ENCODE measurements at regions not wholly inside any gene's neighbourhood (a gene's known extent, or its start where the extent isn't known, plus 50 kb on each side); places are given as distances from the start of the nearest gene placed in this dataset.

DNA sequence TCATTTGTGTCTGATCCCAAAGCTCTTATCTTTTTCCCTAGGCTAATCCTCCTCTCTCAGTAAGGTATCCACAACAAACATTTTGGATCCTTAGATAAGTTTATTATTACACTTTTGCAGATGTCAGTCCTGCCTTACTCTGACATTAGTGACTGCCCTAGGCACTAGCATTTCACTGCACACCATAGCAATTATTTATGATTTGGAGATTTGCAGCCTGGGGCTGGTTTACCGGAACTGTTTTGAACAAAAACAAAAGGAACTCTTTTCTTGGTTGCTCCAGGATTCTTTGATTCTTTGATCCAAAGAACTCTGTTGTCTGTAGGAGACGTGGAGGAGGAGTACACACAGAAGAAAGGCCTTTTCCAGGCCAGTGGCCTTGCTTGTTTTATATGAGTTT, 80.4 kb downstream of the EDNRB start:
- Mint-ChIP-seq H3K9me3 (no peaks in the 10 kb centered on the region), H3K27me3 (no peaks in the 10 kb centered on the region), H3K4me3 (no peak overlapping the region), H3K27ac (no peak overlapping the region), H3K36me3 (ENCODE audit: low read depth) (no peaks in the 10 kb centered on the region), H3K4me1 (no peaks in the 10 kb centered on the region)
- no peak for DNase-seq
- CTCF ChIA-PET, result no interaction called here
- POLR2A ChIA-PET, result no interaction called here

DNA sequence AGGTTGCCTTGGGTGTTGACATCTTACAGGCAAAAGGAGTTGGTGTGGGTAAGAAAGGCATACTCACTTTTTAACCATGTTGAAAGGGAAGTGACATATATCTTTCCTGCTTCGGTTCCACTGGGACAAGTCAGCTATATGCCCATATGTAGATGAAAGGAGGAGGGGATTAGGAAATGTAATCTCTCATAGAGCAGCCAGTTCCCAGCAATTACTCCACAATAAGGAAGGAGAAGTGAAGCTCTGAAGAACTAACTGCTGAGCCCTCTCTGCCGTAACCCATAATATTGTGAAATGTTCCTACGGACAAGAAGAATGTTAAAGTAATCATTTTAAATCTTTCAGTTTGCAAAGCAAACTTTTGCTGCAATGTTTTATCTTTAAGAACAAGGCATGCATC, 82.2 kb downstream of the EDNRB start:
- ChIA-PET CTCF (no interaction called here), POLR2A (no interaction called here)
- Mint-ChIP-seq H3K9me3 (no peaks in the 10 kb centered on the region), H3K27me3 (no peaks in the 10 kb centered on the region), H3K27ac (no peak overlapping the region), H3K4me1 (no peaks in the 10 kb centered on the region), H3K36me3 (ENCODE audit: low read depth) (no peaks in the 10 kb centered on the region), H3K4me3 (no peak overlapping the region)
- no peak for DNase-seq

DNA sequence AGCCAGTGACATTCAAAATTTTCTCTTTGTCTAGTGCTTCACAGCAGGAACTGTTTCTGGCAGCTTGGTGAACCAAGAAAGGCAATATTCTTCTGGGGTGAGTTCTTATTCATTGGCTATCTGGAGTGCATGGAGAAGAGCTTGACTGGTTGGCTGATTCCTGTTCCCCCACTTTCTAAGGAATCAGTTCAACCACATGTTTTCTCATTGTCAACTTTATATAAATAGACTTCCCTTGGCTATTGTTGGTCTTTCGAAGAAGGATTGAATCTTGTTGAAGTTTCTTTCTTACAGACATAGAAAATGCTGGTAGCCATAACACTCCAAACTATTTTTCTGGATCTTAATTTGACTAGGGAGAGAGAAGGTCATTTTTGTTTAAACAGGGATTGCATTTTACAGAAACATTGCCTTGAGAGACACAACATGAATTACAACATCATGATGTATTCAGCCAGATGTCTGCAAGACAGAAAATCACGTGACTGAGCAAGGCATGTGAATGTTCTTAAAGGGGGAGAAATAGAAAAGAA, 85.2 kb downstream of the EDNRB start:
- CTCF ChIA-PET, result no interaction called here
- H3K4me1 Mint-ChIP-seq, result no peaks in the 10 kb centered on the region
- POLR2A ChIA-PET, result no interaction called here

DNA sequence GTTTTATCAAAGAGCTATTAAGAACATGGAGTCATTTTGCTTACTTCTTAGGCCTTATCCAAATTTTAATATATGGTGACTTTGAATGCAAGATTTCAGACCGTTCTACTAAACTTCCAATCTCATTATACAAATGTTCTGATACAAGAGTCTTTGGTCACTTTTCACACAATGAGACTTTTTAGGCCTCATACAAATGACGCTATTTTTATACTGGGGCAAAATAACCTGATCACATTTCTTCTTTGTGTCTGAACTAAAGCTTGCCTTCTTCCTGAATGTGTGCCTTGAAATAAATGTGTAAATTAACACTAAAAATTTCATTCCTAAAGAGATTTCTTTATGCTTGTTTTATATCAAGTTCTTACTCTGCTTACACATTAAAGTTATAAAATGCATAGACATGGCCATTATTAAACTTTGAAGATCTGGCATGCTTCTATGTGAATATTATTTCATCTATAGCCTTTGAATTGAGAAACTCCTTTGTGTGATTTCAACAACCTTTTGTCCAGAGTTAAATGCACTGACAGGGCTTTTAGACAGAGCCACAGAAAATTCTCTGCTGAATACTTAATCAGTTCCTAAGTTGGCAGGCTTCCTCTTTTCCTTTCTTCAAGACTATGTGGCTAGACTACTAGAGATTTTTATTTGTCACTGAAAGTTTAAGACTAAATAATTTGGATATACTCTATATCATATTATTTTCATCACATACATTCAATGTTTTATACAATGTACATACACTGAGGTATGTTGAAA, 86.1 kb downstream of the EDNRB start:
- Mint-ChIP-seq H3K36me3 (ENCODE audit: low read depth) (no peaks in the 10 kb centered on the region), H3K27ac (no peak overlapping the region), H3K27me3 (peaks cover 3% of the 10 kb centered on the region), H3K4me3 (no peak overlapping the region), H3K9me3 (no peaks in the 10 kb centered on the region), H3K4me1 (no peaks in the 10 kb centered on the region)
- ChIA-PET POLR2A (interaction anchor here (0.6 kb wide), 1 partner anchor 28 kb away, joined by 4 read pairs; no protein-coding TSS in a partner anchor), CTCF (no interaction called here)
- DNase-seq, result no peak

More for the DNA sequence above, 85.2 kb downstream of the EDNRB start:
- H3K36me3 Mint-ChIP-seq (ENCODE audit: low read depth), result no peaks in the 10 kb centered on the region
- no peaks in the 10 kb centered on the region for H3K9me3 Mint-ChIP-seq
- no peaks in the 10 kb centered on the region for H3K27me3 Mint-ChIP-seq
- no peak overlapping the region for H3K27ac Mint-ChIP-seq
- no peak overlapping the region for H3K4me3 Mint-ChIP-seq
- no peak for DNase-seq

DNA sequence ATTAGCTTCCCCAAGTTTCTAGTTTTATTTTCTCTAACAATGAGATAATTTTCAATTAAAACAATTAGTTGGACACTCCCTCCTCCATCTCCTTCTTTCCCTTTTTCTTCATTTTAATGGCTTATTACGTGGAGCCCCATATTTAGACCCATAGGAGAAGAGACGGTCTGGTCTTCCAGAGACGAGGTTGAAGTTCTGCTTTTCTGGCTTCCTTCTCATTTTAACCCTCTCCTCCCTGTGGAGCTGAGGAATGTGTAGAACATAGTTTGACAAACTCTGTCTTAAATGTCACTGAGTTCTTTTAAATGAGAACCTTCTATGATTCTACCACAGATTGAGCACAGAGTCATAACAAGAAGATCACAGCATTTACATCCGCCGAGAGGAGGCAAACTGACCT, 86.8 kb downstream of the EDNRB start:
- Mint-ChIP-seq H3K4me3 (no peak overlapping the region), H3K9me3 (no peaks in the 10 kb centered on the region), H3K4me1 (no peaks in the 10 kb centered on the region), H3K36me3 (ENCODE audit: low read depth) (no peaks in the 10 kb centered on the region), H3K27me3 (peaks cover 3% of the 10 kb centered on the region), H3K27ac (no peak overlapping the region)
- DNase-seq, result no peak
- ChIA-PET CTCF (no interaction called here), POLR2A (interaction anchor here (0.6 kb wide), 1 partner anchor 28 kb away, joined by 4 read pairs; no protein-coding TSS in a partner anchor)

DNA sequence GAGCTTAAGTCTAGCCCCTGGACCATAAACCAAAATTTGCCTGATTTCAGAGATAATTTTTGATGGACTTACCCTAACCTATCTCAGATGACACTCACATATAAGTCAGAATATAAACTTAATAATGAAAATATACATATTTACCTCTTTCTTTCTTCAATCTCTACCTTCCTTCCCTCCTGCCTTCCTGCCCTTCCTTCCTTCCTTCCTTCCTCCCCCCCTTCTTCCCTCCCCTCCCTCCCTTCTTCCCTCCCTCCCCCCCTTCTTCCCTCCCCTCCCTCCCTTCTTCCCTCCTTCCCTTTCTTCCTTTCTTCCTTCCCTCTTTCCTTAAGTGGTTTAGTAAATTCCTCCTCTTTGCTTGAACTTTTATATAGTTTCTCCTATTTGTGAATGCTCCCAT, 88.7 kb downstream of the EDNRB start:
- Mint-ChIP-seq H3K4me1 (no peaks in the 10 kb centered on the region), H3K9me3 (no peaks in the 10 kb centered on the region), H3K27me3 (peaks cover 3% of the 10 kb centered on the region), H3K4me3 (no peak overlapping the region), H3K36me3 (ENCODE audit: low read depth) (no peaks in the 10 kb centered on the region), H3K27ac (no peak overlapping the region)
- POLR2A ChIA-PET, result no interaction called here
- DNase-seq, result no peak
- CTCF ChIA-PET, result no interaction called here

DNA sequence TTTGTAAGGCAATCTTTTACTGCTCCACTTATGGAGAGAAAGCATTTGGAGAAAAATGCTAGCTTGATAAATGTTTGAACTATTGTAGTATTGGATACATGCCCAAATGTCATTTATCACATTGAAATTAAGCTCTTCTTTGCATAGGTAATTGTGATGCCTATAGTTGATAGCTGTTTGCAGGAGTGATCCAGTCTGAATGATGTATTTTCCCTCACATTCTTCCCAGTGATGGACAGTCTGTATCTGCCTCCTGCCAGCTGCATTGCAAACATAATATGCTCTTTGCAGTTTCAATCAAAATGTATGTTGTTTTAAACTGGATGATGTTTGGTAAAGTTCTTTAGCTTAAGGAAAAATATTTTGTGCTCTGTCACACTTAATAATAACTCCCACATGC, 89.8 kb downstream of the EDNRB start:
- H3K4me3 Mint-ChIP-seq, result no peak overlapping the region
- POLR2A ChIA-PET, result no interaction called here
- CTCF ChIA-PET, result no interaction called here
- no peak for DNase-seq
- peaks cover 3% of the 10 kb centered on the region for H3K27me3 Mint-ChIP-seq
- no peak overlapping the region for H3K27ac Mint-ChIP-seq
- no peaks in the 10 kb centered on the region for H3K9me3 Mint-ChIP-seq
- H3K36me3 Mint-ChIP-seq (ENCODE audit: low read depth), result no peaks in the 10 kb centered on the region
- no peaks in the 10 kb centered on the region for H3K4me1 Mint-ChIP-seq

DNA sequence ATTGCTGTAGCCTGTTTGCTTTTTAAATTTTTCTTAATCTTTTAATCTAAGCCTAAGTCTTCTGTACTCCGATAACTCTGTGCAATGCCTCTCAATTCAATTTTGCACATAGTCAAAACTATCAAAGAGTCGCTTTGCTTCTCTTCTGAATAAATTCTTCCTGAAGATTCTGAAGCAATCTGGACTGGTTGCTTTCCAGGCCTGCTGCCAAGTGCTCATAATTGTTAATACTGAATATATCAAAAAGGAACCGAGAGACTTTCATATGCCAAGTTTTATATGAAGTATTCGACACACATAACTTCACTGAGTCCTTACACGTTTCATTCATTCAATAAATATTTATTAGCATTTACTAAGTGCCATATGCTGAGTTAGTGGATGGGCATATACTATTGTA, 91.3 kb downstream of the EDNRB start:
- Mint-ChIP-seq H3K27me3 (peaks cover 3% of the 10 kb centered on the region), H3K36me3 (ENCODE audit: low read depth) (no peaks in the 10 kb centered on the region), H3K27ac (no peak overlapping the region), H3K4me1 (no peaks in the 10 kb centered on the region), H3K4me3 (no peak overlapping the region), H3K9me3 (no peaks in the 10 kb centered on the region)
- POLR2A ChIA-PET, result no interaction called here
- CTCF ChIA-PET, result no interaction called here
- DNase-seq, result no peak

DNA sequence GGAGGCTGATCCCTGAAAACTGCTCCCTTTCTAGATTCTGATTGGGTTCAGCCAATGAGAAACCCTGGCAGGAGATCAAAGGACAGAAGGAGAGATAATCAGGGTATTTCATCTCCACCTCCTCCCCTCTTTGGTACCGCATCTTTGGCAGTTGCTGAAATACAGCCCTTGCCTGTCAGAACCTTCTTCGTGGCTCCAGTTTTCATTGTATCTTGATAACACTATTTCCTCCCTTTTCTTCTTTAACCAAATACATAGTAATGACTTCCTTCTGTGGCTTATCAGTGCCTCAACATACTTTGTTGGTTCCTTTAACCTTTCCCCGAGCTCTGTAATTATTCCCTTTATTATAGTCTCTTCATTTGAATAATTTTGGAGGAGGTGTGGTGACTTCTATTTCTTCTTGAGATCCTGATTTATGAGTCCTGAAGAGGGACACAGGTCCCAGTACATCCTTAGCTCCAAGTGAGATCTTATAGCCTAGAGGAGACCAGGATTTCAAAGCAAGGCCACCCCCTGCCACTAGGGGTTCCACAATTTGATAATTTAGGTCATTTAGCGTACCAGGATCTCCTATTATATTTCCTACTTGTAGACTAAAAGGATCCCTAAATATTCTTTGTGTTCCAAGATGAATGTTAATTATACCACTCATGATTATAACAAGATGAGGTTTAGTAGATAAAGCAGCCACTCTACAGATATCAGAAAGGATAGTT, 98.0 kb downstream of the EDNRB start:
- no peak overlapping the region for H3K4me3 Mint-ChIP-seq
- POLR2A ChIA-PET, result no interaction called here
- peaks cover 2% of the 10 kb centered on the region for H3K27me3 Mint-ChIP-seq
- H3K36me3 Mint-ChIP-seq (ENCODE audit: low read depth), result no peaks in the 10 kb centered on the region
- H3K27ac Mint-ChIP-seq, result no peak overlapping the region
- no peaks in the 10 kb centered on the region for H3K4me1 Mint-ChIP-seq
- no peak for DNase-seq
- CTCF ChIA-PET, result interaction anchor here (0.9 kb wide), 1 partner anchor 227 kb away, joined by 3 read pairs; no protein-coding TSS in a partner anchor
- no peaks in the 10 kb centered on the region for H3K9me3 Mint-ChIP-seq

DNA sequence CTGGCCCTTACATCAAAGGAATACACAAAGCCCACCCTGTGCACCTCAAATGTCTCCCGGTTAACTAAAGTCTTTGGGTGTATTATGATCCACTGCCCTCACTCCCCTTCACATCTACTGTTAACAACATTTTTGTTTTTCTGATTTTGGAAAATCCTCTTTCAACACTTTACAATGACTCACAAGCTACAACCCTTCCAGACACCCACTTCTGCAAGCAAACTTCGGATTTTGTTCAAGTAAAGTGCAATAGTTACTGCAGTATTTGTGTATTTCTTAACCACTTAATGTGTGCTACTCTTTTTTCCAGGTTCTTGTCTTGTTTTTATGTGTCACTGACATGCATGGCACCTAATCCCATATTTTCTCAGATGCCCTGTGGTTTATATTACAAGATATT, 101.1 kb downstream of the EDNRB start:
- ChIA-PET POLR2A (no interaction called here), CTCF (no interaction called here)
- H3K27ac Mint-ChIP-seq, result no peak overlapping the region
- no peaks in the 10 kb centered on the region for H3K4me1 Mint-ChIP-seq
- peaks cover 2% of the 10 kb centered on the region for H3K27me3 Mint-ChIP-seq
- no peak for DNase-seq
- no peaks in the 10 kb centered on the region for H3K36me3 Mint-ChIP-seq (ENCODE audit: low read depth)
- H3K4me3 Mint-ChIP-seq, result no peak overlapping the region
- H3K9me3 Mint-ChIP-seq, result no peaks in the 10 kb centered on the region

DNA sequence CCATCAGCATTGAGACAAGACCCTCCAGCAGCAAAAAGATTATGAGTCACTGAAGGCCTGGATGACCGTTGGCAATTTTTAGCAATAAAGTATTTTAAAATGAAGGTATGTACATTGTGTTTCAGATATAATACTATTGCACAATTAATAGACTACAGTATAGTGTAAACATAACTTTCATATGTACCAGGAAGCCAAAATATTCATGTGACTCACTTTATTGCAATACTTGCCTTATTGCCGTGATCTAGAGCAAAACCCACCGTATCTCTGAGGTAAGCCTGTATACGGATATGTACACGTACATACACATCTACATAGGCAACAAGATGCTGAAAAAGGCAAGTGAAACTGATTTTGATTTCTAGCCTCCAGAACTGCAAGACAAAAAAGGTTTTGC, 103.3 kb downstream of the EDNRB start:
- ChIA-PET POLR2A (no interaction called here), CTCF (no interaction called here)
- H3K9me3 Mint-ChIP-seq, result no peaks in the 10 kb centered on the region
- no peaks in the 10 kb centered on the region for H3K4me1 Mint-ChIP-seq
- no peaks in the 10 kb centered on the region for H3K36me3 Mint-ChIP-seq (ENCODE audit: low read depth)
- no peak for DNase-seq
- H3K27me3 Mint-ChIP-seq, result peaks cover 2% of the 10 kb centered on the region
- no peak overlapping the region for H3K27ac Mint-ChIP-seq
- no peak overlapping the region for H3K4me3 Mint-ChIP-seq

Measured in activated CD4-positive, alpha-beta memory T cell treated with anti-CD3 and anti-CD28 coated beads, Interleukin-2, amount 10 ng/mL, durations not matched to agents 7 days and 5 days (primary cell).